Sigmoid colon (tissue), 4 donors: ENCODE measurements at regions not wholly inside any gene's neighbourhood (a gene's known extent, or its start where the extent isn't known, plus 50 kb on each side); places are given as distances from the start of the nearest gene placed in this dataset.

Source experiments
- EP300 ChIP-seq, 4 donors: sonication (generic); formaldehyde crosslinking; IDR thresholded peaks; one replicate each; pipeline ENCODE4 v1.6.1; 2017; ENCODE audit warnings: antibody characterized with exemption in 4 of 4
- TF ChIP-seq, protein P1 (sequence below), 4 experiments: fragments of 450-650 bp in 3 of 4; fragments of 200-600 bp in 1 of 4; IDR thresholded peaks; one replicate each; pipeline ENCODE4 v1.5.1; 2016 to 2019; ENCODE audit warnings: antibody characterized with exemption in 4 of 4, mild to moderate bottlenecking in 3 of 4, moderate library complexity in 2 of 4

GRCh38 chr2:121076498-121076820 lies 208.5 kb downstream of the TFCP2L1 start:
- TF ChIP-seq, protein P1, sequence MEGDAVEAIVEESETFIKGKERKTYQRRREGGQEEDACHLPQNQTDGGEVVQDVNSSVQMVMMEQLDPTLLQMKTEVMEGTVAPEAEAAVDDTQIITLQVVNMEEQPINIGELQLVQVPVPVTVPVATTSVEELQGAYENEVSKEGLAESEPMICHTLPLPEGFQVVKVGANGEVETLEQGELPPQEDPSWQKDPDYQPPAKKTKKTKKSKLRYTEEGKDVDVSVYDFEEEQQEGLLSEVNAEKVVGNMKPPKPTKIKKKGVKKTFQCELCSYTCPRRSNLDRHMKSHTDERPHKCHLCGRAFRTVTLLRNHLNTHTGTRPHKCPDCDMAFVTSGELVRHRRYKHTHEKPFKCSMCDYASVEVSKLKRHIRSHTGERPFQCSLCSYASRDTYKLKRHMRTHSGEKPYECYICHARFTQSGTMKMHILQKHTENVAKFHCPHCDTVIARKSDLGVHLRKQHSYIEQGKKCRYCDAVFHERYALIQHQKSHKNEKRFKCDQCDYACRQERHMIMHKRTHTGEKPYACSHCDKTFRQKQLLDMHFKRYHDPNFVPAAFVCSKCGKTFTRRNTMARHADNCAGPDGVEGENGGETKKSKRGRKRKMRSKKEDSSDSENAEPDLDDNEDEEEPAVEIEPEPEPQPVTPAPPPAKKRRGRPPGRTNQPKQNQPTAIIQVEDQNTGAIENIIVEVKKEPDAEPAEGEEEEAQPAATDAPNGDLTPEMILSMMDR (IDR thresholded peaks at IDR 0.05), result no peak
- TF ChIP-seq EP300 (IDR thresholded peaks at IDR 0.05), result no peak
